HL-60 (cell line): ENCODE measurements at regions not wholly inside any gene's neighbourhood (a gene's known extent, or its start where the extent isn't known, plus 50 kb on each side); places are given as distances from the start of the nearest gene placed in this dataset.

Experiments
- DNase-seq, 2 experiments: peaks; one replicate each; pipeline ENCODE4 v3.0.0-alpha.2; 2010 to 2020; ENCODE audit warnings: low read depth in 1 of 2, low spot score in 1 of 2
- H3K27ac ChIP-seq: fragments of 250-450 bp; sonication (Bioruptor Pico); replicated peaks from 2 replicates; pipeline ENCODE4 v1.5.1; 2020; ENCODE audit warnings: mild to moderate bottlenecking, moderate library complexity
- H3K27me3 ChIP-seq: fragments of 250-450 bp; sonication (Bioruptor Pico); 2 replicates; pipeline ENCODE4 v1.5.1; 2021; ENCODE audit warnings: mild to moderate bottlenecking, moderate library complexity; ENCODE audit not compliant: insufficient read depth, poor library complexity, severe bottlenecking
- H3K4me3 ChIP-seq: replicated peaks from 2 replicates; pipeline ENCODE4 v1.5.1; 2011; ENCODE audit warnings: mild to moderate bottlenecking, control low read depth, low read length; ENCODE audit not compliant: insufficient read depth
- GABPA ChIP-seq: IDR thresholded peaks from 2 replicates; pipeline ENCODE4 v1.6.1; 2012; ENCODE audit warnings: low read depth
- POLR2AphosphoS5 ChIP-seq: IDR thresholded peaks from 2 replicates; pipeline ENCODE4 v1.6.1; 2012; ENCODE audit warnings: low read depth
- SPI1 ChIP-seq: IDR thresholded peaks from 2 replicates; pipeline ENCODE4 v1.6.1; 2012; ENCODE audit warnings: low read depth, mild to moderate bottlenecking, borderline replicate concordance
- TF ChIP-seq, protein P1 (sequence below): IDR thresholded peaks from one replicate; pipeline ENCODE4 v1.5.1; 2011; ENCODE audit warnings: low read length, control low read depth, inconsistent platforms; ENCODE audit not compliant: insufficient read depth
- TF ChIP-seq, protein P2 (sequence below): IDR thresholded peaks from 2 replicates; pipeline ENCODE4 v1.6.1; 2012; ENCODE audit warnings: low read depth; ENCODE audit not compliant: insufficient replicate concordance

DNA sequence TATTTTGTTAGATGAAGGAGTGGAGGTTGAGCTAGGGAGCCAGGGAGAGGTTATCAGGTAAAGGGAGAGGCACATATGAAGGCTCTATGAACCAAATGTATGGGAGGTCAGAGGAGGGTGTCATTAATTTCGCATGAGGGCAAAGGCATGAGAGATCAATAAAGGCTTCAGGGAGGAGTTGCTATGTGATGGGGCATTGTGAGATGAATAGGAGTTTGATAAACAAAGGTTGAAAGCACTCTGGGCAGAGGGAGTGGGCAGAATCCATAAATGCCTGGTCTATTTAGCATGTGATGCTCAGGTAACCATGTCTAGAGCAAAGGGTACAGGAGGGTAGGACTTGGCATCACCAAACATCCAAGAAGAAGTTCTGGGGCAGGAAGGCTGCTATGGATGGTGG, 273.4 kb downstream of the HAUS1 start:
- H3K27ac ChIP-seq = no peak overlapping the region
- TF ChIP-seq GABPA = no peak
- TF ChIP-seq, protein P1, sequence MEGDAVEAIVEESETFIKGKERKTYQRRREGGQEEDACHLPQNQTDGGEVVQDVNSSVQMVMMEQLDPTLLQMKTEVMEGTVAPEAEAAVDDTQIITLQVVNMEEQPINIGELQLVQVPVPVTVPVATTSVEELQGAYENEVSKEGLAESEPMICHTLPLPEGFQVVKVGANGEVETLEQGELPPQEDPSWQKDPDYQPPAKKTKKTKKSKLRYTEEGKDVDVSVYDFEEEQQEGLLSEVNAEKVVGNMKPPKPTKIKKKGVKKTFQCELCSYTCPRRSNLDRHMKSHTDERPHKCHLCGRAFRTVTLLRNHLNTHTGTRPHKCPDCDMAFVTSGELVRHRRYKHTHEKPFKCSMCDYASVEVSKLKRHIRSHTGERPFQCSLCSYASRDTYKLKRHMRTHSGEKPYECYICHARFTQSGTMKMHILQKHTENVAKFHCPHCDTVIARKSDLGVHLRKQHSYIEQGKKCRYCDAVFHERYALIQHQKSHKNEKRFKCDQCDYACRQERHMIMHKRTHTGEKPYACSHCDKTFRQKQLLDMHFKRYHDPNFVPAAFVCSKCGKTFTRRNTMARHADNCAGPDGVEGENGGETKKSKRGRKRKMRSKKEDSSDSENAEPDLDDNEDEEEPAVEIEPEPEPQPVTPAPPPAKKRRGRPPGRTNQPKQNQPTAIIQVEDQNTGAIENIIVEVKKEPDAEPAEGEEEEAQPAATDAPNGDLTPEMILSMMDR = no peak
- no peak for TF ChIP-seq SPI1
- no peak for TF ChIP-seq POLR2AphosphoS5
- TF ChIP-seq, protein P2, sequence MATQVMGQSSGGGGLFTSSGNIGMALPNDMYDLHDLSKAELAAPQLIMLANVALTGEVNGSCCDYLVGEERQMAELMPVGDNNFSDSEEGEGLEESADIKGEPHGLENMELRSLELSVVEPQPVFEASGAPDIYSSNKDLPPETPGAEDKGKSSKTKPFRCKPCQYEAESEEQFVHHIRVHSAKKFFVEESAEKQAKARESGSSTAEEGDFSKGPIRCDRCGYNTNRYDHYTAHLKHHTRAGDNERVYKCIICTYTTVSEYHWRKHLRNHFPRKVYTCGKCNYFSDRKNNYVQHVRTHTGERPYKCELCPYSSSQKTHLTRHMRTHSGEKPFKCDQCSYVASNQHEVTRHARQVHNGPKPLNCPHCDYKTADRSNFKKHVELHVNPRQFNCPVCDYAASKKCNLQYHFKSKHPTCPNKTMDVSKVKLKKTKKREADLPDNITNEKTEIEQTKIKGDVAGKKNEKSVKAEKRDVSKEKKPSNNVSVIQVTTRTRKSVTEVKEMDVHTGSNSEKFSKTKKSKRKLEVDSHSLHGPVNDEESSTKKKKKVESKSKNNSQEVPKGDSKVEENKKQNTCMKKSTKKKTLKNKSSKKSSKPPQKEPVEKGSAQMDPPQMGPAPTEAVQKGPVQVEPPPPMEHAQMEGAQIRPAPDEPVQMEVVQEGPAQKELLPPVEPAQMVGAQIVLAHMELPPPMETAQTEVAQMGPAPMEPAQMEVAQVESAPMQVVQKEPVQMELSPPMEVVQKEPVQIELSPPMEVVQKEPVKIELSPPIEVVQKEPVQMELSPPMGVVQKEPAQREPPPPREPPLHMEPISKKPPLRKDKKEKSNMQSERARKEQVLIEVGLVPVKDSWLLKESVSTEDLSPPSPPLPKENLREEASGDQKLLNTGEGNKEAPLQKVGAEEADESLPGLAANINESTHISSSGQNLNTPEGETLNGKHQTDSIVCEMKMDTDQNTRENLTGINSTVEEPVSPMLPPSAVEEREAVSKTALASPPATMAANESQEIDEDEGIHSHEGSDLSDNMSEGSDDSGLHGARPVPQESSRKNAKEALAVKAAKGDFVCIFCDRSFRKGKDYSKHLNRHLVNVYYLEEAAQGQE = no peak
- DNase-seq = no peak
- no peaks in the 10 kb centered on the region for H3K27me3 ChIP-seq
- H3K4me3 ChIP-seq = no peak overlapping the region

DNA sequence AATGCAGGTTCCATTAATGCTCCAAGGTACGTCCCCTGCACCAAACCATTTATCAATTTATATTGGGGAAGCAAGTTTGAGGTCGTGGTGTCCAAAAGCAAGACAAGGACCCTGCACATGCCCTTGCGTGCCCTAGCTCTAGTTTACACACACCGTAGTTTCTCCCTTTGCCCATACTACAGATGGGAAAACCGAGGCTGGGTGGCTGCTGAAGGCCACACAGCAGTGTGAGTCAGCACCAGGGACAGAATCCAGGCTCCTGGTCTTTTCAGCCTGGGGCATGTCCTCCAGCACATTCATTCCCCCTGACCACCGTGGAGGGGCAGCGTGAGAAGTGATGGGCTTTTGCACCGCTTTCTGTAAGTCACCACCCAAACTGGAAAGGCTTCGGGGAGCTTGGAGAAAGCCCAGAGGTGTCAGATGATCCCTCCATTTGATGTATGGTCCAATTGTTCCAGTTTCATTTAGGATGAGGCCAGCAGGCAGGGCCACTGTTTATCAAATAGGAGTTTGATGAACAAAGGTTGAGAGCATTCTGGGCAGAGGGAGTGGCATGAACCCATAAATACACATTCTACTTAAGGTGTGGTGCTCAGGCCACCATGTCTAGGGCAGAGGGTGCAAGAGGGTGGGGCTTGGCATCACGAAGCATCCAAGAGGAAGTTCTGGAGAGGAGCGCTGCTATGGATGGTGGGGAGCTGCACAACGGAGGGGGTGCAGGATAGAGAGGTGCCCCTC, 274.1 kb downstream of the HAUS1 start:
- TF ChIP-seq, protein P2 = peak; percentile 22
- no peak for TF ChIP-seq SPI1
- TF ChIP-seq, protein P1 = no peak
- TF ChIP-seq GABPA = no peak
- TF ChIP-seq POLR2AphosphoS5 = no peak
- no peak overlapping the region for H3K4me3 ChIP-seq
- no peak for DNase-seq
- H3K27me3 ChIP-seq = no peaks in the 10 kb centered on the region
- no peak overlapping the region for H3K27ac ChIP-seq

DNA sequence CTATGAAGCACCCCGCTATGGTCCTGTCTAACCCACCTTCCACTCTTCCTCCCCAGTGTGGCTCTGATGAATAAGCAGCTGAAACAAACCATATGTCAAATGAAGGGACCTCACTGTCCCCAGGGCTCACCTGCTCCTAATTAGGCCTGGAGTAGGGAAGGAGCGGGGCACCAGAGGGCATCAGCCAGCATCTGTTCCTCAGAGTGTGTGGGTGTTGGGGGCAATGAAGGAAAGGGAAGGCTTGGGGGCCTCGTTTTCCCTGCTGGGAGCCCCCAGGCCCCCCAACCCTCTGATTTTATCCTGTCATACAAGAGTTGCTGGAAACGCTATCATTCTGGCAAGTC, 274.7 kb downstream of the HAUS1 start:
- no peak for DNase-seq
- Histone ChIP-seq H3K4me3 (no peak overlapping the region), H3K27ac (no peak overlapping the region), H3K27me3 (no peaks in the 10 kb centered on the region)
- TF ChIP-seq GABPA (no peak), SPI1 (no peak)
- TF ChIP-seq, protein P2 = no peak
